ENCODE measurements at regions not wholly inside any gene's neighbourhood (a gene's known extent, or its start where the extent isn't known, plus 50 kb on each side); places are given as distances from the start of the nearest gene placed in this dataset.

DNA sequence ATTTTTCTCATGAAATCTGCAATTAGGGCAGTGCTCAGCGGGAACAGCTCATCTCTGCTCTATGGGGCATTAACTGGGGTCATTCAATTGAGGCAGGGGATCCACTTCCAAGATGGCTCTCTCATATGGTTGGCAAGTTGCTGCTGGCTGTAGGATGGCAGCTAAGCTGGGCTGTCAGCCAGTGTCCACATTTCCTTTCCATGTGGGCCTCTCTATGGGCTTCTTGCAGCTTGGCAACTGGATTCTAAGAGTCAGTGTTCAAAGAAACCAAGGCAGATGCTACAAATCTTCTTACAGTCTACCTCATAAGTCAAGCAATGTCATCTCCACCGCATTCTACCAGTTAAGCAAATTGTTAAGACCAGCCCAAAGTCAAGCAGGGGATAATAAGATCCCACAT lies 50.3 kb upstream of the TMCC3 start:
- TF ChIP-seq, protein P1, sequence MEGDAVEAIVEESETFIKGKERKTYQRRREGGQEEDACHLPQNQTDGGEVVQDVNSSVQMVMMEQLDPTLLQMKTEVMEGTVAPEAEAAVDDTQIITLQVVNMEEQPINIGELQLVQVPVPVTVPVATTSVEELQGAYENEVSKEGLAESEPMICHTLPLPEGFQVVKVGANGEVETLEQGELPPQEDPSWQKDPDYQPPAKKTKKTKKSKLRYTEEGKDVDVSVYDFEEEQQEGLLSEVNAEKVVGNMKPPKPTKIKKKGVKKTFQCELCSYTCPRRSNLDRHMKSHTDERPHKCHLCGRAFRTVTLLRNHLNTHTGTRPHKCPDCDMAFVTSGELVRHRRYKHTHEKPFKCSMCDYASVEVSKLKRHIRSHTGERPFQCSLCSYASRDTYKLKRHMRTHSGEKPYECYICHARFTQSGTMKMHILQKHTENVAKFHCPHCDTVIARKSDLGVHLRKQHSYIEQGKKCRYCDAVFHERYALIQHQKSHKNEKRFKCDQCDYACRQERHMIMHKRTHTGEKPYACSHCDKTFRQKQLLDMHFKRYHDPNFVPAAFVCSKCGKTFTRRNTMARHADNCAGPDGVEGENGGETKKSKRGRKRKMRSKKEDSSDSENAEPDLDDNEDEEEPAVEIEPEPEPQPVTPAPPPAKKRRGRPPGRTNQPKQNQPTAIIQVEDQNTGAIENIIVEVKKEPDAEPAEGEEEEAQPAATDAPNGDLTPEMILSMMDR (IDR thresholded peaks at IDR 0.05 in 8 of 11, conservative IDR thresholded peaks at IDR 0.05 in 3 of 11), result no peak
- TF ChIP-seq POLR2A (IDR thresholded peaks at IDR 0.05), result no peak
